ENCODE measurements at regions not wholly inside any gene's neighbourhood (a gene's known extent, or its start where the extent isn't known, plus 50 kb on each side); places are given as distances from the start of the nearest gene placed in this dataset.

- DNase-seq (ENCODE audit: low read depth), result no peak
- ChIA-PET POLR2A (no interaction called here), CTCF (no interaction called here)
- TF ChIP-seq, protein P1, sequence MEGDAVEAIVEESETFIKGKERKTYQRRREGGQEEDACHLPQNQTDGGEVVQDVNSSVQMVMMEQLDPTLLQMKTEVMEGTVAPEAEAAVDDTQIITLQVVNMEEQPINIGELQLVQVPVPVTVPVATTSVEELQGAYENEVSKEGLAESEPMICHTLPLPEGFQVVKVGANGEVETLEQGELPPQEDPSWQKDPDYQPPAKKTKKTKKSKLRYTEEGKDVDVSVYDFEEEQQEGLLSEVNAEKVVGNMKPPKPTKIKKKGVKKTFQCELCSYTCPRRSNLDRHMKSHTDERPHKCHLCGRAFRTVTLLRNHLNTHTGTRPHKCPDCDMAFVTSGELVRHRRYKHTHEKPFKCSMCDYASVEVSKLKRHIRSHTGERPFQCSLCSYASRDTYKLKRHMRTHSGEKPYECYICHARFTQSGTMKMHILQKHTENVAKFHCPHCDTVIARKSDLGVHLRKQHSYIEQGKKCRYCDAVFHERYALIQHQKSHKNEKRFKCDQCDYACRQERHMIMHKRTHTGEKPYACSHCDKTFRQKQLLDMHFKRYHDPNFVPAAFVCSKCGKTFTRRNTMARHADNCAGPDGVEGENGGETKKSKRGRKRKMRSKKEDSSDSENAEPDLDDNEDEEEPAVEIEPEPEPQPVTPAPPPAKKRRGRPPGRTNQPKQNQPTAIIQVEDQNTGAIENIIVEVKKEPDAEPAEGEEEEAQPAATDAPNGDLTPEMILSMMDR (IDR thresholded peaks at IDR 0.05; ENCODE audit: insufficient read depth, low read depth, low read length), result no peak
- Histone ChIP-seq H3K36me3 (ENCODE audit: control insufficient read depth, insufficient read depth, low read length) (no peaks in the 10 kb centered on the region), H3K27me3 (ENCODE audit: control insufficient read depth, insufficient read depth, low read length) (no peaks in the 10 kb centered on the region), H3K4me3 (ENCODE audit: low read depth, low read length) (no peak overlapping the region)
Observed at GRCh38 chr6:115323001-115323400, 737.7 kb downstream of the FRK start.

- ChIA-PET POLR2A (no interaction called here), CTCF (no interaction called here)
- Histone ChIP-seq H3K4me3 (ENCODE audit: low read depth, low read length) (no peak overlapping the region), H3K36me3 (ENCODE audit: control insufficient read depth, insufficient read depth, low read length) (no peaks in the 10 kb centered on the region), H3K27me3 (ENCODE audit: control insufficient read depth, insufficient read depth, low read length) (no peaks in the 10 kb centered on the region)
- DNase-seq (ENCODE audit: low read depth), result no peak
- TF ChIP-seq, protein P1 (IDR thresholded peaks at IDR 0.05; ENCODE audit: insufficient read depth, low read depth, low read length), result no peak
Observed at GRCh38 chr6:115319823-115320222, 740.9 kb downstream of the FRK start.

DNA sequence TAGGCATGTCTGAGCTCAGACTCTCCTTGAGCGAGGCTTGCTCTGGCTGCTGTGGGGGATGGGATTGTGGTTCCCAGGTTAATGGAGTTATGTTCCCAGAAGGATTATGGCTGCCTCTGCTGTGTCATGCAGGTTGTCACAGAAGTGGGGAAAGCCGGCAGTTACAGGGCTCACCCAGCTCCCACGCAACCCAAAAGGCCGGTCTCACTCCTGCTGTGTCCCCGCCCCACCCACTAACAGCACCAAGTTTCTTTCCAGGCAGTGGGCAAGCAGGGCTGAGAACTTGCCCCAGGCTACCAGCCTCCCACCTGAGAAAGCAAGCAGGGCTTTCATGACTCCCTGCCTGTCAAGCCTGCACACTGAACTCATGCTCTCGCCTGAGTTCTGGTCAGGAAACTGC, 750.5 kb downstream of the FRK start:
- Histone ChIP-seq H3K4me3 (ENCODE audit: low read depth, low read length) (no peak overlapping the region), H3K36me3 (ENCODE audit: control insufficient read depth, insufficient read depth, low read length) (no peaks in the 10 kb centered on the region), H3K27me3 (ENCODE audit: control insufficient read depth, insufficient read depth, low read length) (no peaks in the 10 kb centered on the region)
- TF ChIP-seq, protein P1 (IDR thresholded peaks at IDR 0.05; ENCODE audit: insufficient read depth, low read depth, low read length), result no peak
- ChIA-PET CTCF (no interaction called here), POLR2A (no interaction called here)
- no peak for DNase-seq (ENCODE audit: low read depth)

DNA sequence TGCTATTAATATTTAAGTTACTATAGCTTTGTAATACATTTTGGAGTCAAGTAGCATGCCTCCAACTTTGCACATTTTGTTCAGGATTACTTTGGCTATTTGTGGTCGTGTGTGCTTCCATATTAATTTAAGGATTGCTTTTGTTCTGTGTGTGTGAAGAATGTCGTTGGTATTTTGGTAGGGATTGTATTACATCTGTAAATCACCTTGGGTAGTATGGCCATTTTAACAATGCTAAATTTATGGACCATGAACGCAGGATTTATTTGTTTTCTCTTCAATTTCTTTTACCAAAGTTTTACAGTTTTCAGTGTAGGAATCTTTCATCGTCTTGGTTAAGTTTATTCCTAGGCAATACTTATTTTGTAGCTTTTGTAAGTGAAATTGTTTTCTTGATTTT, 758.0 kb downstream of the FRK start:
- no peak for DNase-seq (ENCODE audit: low read depth)
- no peaks in the 10 kb centered on the region for H3K36me3 ChIP-seq (ENCODE audit: control insufficient read depth, insufficient read depth, low read length)
- no peaks in the 10 kb centered on the region for H3K27me3 ChIP-seq (ENCODE audit: control insufficient read depth, insufficient read depth, low read length)
- TF ChIP-seq, protein P1 (IDR thresholded peaks at IDR 0.05; ENCODE audit: insufficient read depth, low read depth, low read length), result no peak
- ChIA-PET POLR2A (no interaction called here), CTCF (no interaction called here)
- no peak overlapping the region for H3K4me3 ChIP-seq (ENCODE audit: low read depth, low read length)

DNA sequence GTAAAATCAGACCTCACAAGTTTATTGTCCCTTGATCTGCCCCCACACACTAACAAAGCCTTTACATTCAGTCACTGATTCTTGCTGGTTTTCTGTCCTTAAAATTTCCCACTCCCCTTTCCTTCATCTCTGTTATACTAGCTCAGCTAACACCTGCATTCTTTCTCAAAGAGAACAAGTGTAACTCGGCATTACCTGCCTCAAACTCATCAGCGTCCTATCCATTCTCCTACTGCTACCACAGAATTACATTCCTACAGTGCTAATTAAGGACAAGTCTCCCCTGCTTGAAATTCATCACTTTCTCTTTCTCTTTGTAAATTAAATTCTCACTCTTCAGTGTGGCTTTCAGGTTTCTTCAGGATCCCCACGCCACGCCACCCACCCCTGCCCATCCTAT, 773.2 kb downstream of the FRK start:
- DNase-seq (ENCODE audit: low read depth), result no peak
- no peaks in the 10 kb centered on the region for H3K27me3 ChIP-seq (ENCODE audit: control insufficient read depth, insufficient read depth, low read length)
- no peaks in the 10 kb centered on the region for H3K36me3 ChIP-seq (ENCODE audit: control insufficient read depth, insufficient read depth, low read length)
- TF ChIP-seq, protein P1 (IDR thresholded peaks at IDR 0.05; ENCODE audit: insufficient read depth, low read depth, low read length), result no peak
- ChIA-PET CTCF (no interaction called here), POLR2A (no interaction called here)
- no peak overlapping the region for H3K4me3 ChIP-seq (ENCODE audit: low read depth, low read length)
